ENCODE measurements at regions not wholly inside any gene's neighbourhood (a gene's known extent, or its start where the extent isn't known, plus 50 kb on each side); places are given as distances from the start of the nearest gene placed in this dataset.

GRCh38 chr6:159443417-159443920, 249.6 kb downstream of the SOD2 start:
- TF ChIP-seq CTCF (IDR thresholded peaks at IDR 0.05; ENCODE audit: insufficient read depth, low read length, poor library complexity, severe bottlenecking) (no peak), EZH2phosphoT487 (conservative IDR thresholded peaks at IDR 0.05; ENCODE audit: low read length) (no peak)

Data from SU-DHL-6 (cell line).